ENCODE measurements at regions not wholly inside any gene's neighbourhood (a gene's known extent, or its start where the extent isn't known, plus 50 kb on each side); places are given as distances from the start of the nearest gene placed in this dataset.

DNA sequence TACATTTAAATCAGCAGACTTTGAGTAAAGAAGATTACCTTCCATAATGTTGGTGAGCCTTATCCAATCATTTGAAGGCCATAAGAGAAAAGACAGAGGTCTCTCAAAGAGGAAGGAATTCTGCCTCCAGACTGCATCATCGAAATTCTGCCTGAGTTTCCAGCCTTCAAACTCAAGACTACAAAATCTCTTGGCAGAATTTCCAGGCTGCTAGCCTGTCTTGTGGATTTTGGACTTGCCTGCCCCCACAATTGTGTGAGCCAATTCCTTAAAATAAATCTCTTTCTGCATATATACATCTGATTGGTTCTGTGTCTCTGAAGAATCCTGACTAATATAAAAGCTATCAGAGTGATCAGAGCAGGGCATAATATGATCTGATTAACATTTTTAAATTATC, 216.6 kb upstream of the CPHXL start:
- intact Hi-C loops (cut with DNase I; ENCODE audit: low total_unique reads), result no loop called here
- DNase-seq, result no peak
- H3K27ac ChIP-seq, result no peak overlapping the region

DNA sequence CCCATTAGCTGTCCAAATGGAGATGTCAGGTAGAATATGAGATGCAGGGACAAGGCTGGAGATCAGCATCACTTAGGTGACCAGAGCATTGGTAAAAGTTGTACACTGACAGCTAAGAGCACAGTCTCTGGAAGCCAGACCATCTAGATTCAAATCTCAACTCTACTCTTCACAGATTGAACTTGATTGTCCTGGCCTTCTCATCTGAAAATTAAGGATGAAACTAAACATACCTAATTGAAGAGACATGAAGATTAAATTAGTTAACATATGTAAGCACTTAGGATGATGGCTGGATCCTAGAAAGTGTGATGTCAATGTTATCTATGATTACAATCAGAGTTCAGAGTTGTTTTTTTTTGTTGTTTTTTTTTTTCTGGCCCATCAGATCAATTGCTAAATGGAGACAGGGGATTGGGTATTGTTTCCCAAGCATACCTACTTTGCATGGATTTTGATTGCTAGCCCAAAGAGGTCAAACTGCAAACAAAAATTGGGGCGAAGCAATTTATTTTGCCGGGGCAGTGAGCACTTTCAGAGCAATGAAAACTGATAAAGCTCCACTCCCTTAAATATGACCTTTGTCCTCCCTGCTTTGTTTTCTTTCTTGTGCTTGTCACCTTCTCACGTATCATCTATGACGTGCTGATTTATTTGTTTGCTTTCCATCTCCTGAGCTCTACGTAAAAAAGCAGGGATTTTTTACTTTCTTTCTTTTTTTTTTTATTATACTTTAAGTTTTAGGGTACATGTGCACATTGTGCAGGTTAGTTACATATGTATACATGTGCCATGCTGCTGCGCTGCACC, 217.6 kb upstream of the CPHXL start:
- intact Hi-C loops (cut with DNase I; ENCODE audit: low total_unique reads), result no loop called here

More for the DNA sequence above, 216.6 kb upstream of the CPHXL start:
- H3K9me3 ChIP-seq, result no peaks in the 10 kb centered on the region
- TF ChIP-seq, protein P1, sequence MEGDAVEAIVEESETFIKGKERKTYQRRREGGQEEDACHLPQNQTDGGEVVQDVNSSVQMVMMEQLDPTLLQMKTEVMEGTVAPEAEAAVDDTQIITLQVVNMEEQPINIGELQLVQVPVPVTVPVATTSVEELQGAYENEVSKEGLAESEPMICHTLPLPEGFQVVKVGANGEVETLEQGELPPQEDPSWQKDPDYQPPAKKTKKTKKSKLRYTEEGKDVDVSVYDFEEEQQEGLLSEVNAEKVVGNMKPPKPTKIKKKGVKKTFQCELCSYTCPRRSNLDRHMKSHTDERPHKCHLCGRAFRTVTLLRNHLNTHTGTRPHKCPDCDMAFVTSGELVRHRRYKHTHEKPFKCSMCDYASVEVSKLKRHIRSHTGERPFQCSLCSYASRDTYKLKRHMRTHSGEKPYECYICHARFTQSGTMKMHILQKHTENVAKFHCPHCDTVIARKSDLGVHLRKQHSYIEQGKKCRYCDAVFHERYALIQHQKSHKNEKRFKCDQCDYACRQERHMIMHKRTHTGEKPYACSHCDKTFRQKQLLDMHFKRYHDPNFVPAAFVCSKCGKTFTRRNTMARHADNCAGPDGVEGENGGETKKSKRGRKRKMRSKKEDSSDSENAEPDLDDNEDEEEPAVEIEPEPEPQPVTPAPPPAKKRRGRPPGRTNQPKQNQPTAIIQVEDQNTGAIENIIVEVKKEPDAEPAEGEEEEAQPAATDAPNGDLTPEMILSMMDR (IDR thresholded peaks at IDR 0.05), result no peak
- no peaks in the 10 kb centered on the region for H3K36me3 ChIP-seq
- H3K27me3 ChIP-seq, result no peaks in the 10 kb centered on the region
- no peak overlapping the region for H3K4me3 ChIP-seq
- H3K4me1 ChIP-seq, result no peaks in the 10 kb centered on the region

DNA sequence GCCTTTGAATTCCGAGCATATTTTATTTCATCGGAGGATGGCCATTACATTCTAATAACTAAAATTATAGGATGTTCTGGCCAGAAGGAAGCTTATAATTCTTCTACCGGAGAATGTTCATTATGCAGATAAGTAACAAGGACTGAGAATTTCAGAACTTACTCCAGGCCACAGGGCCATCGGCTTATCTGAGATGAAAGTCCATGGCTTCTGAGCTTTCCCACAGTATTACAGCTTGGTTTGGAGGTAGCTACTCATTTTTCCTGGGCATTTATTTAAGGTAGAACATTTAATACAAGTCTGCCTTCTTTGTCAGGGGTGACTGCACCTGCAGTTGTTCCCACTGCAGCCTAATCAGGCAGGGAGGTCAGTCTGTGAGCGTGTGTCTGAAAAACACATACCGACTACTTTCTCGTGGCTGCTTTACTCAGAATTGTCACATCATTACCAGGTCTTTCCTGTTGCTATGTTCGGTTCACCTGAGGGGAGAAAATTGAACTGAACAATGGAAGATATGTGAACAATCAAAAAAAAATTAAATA, 219.7 kb upstream of the CPHXL start:
- Histone ChIP-seq H3K27ac (no peak overlapping the region), H3K4me1 (no peaks in the 10 kb centered on the region), H3K27me3 (no peaks in the 10 kb centered on the region), H3K36me3 (no peaks in the 10 kb centered on the region), H3K4me3 (no peak overlapping the region), H3K9me3 (no peaks in the 10 kb centered on the region)
- no peak for DNase-seq
- TF ChIP-seq, protein P1 (IDR thresholded peaks at IDR 0.05), result no peak
- intact Hi-C loops (cut with DNase I; ENCODE audit: low total_unique reads), result no loop called here

More for the DNA sequence above, 217.6 kb upstream of the CPHXL start:
- no peaks in the 10 kb centered on the region for H3K36me3 ChIP-seq
- no peaks in the 10 kb centered on the region for H3K9me3 ChIP-seq
- no peak overlapping the region for H3K4me3 ChIP-seq
- no peak overlapping the region for H3K27ac ChIP-seq
- H3K27me3 ChIP-seq, result no peaks in the 10 kb centered on the region
- no peak for DNase-seq
- no peaks in the 10 kb centered on the region for H3K4me1 ChIP-seq
- TF ChIP-seq, protein P1 (IDR thresholded peaks at IDR 0.05), result no peak

DNA sequence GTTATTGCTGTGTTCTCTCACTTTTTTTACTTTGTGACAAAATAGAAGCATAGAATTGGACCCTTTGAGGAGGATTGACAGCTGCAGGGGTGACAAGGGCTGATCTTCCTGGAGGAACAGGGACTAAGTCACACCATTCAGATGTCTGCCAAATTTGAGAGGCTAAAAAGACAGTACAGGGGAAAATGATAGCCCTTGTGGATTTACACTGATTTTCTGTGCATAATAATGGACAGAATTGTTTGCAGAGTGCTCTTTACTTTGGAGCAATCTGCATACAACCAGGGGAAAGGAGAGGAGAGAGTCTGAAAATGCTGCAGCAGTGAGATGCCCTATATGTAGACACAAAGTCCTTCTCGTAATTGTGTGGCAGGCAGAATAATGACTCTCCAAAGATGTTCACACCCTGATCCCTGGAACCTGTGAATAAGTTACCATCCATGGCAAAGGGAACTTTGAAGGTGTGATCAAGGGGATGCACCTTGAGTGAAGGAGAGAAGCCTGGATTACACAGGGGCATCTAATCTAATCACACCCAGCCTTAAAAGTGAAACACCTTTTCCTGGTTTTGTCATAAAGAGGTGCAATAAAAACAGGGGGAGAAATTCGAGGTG, 221.4 kb upstream of the CPHXL start:
- Histone ChIP-seq H3K4me3 (no peak overlapping the region), H3K27ac (no peak overlapping the region), H3K27me3 (no peaks in the 10 kb centered on the region), H3K9me3 (no peaks in the 10 kb centered on the region), H3K36me3 (no peaks in the 10 kb centered on the region), H3K4me1 (no peaks in the 10 kb centered on the region)
- TF ChIP-seq, protein P1 (IDR thresholded peaks at IDR 0.05), result no peak
- intact Hi-C loops (cut with DNase I; ENCODE audit: low total_unique reads), result no loop called here
- no peak for DNase-seq

DNA sequence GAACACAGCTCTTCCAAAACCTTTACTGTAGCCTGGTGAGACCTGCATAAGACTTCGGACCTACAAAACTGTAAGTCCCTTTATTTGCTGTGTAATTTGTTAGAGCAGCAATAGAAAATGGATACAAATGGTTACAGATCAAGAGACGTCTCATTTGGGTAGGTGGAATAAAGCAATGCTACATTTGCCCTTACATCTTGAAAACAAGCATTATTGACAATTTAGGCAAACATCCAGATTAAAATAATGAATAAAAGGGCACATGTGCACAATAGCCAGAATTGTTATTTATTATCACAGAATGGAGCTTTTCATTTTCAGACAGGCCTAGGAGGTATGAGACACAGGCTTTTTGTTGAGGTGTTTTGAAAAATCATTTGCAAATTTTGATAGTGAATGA, 222.2 kb upstream of the CPHXL start:
- Histone ChIP-seq H3K27ac (no peak overlapping the region), H3K27me3 (no peaks in the 10 kb centered on the region), H3K4me3 (no peak overlapping the region), H3K9me3 (no peaks in the 10 kb centered on the region), H3K4me1 (no peaks in the 10 kb centered on the region), H3K36me3 (no peaks in the 10 kb centered on the region)
- intact Hi-C loops (cut with DNase I; ENCODE audit: low total_unique reads), result no loop called here
- no peak for DNase-seq
- TF ChIP-seq, protein P1 (IDR thresholded peaks at IDR 0.05), result no peak

Data from tibial artery (tissue), 4 donors.